ENCODE measurements at regions not wholly inside any gene's neighbourhood (a gene's known extent, or its start where the extent isn't known, plus 50 kb on each side); places are given as distances from the start of the nearest gene placed in this dataset.

DNA sequence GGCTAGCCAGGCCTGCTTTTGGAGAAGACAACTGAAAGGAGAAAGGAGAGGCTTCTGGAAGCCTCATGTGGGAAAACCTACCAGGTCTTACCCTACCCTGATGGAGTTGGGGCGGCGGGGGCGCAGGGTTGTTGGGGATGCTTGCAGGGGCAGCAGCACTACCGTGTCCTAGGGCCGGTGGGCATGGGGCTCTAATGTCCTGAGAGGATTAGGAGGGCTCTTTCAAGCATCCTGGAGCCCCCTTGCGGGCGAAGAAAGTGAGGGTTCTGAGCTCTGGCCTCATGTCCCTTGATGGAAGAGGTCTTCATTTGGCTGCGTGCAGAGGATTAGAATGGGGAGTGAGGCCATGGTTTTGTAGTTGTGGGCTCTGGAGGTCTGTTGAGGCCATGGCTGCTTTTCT lies 86.9 kb upstream of the PITX1 start:
- TF ChIP-seq, protein P1, sequence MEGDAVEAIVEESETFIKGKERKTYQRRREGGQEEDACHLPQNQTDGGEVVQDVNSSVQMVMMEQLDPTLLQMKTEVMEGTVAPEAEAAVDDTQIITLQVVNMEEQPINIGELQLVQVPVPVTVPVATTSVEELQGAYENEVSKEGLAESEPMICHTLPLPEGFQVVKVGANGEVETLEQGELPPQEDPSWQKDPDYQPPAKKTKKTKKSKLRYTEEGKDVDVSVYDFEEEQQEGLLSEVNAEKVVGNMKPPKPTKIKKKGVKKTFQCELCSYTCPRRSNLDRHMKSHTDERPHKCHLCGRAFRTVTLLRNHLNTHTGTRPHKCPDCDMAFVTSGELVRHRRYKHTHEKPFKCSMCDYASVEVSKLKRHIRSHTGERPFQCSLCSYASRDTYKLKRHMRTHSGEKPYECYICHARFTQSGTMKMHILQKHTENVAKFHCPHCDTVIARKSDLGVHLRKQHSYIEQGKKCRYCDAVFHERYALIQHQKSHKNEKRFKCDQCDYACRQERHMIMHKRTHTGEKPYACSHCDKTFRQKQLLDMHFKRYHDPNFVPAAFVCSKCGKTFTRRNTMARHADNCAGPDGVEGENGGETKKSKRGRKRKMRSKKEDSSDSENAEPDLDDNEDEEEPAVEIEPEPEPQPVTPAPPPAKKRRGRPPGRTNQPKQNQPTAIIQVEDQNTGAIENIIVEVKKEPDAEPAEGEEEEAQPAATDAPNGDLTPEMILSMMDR (IDR thresholded peaks at IDR 0.05; ENCODE audit: insufficient read depth, low read length, poor library complexity, severe bottlenecking): no peak
- no peak overlapping the region for H3K4me3 ChIP-seq (replicated peaks; ENCODE audit: low read depth, low read length)
- H3K36me3 ChIP-seq (ENCODE audit: control insufficient read depth, insufficient read depth, low read length): no peaks in the 10 kb centered on the region
- H3K27me3 ChIP-seq (replicated peaks; ENCODE audit: control insufficient read depth, insufficient read depth, low read length): no peaks in the 10 kb centered on the region; the same call in 1 of the 2 replicates
- no peak for DNase-seq (ENCODE audit: extremely low read depth, insufficient read length)

- TF ChIP-seq, protein P1 (IDR thresholded peaks at IDR 0.05; ENCODE audit: insufficient read depth, low read length, poor library complexity, severe bottlenecking): no peak
- no peak for DNase-seq (ENCODE audit: extremely low read depth, insufficient read length)
- no peak overlapping the region for H3K4me3 ChIP-seq (replicated peaks; ENCODE audit: low read depth, low read length)
- no peaks in the 10 kb centered on the region for H3K36me3 ChIP-seq (ENCODE audit: control insufficient read depth, insufficient read depth, low read length)
- H3K27me3 ChIP-seq (replicated peaks; ENCODE audit: control insufficient read depth, insufficient read depth, low read length): peaks cover 1% of the 10 kb centered on the region
Observed at GRCh38 chr5:135119481-135119880, 85.5 kb upstream of the PITX1 start.

DNA sequence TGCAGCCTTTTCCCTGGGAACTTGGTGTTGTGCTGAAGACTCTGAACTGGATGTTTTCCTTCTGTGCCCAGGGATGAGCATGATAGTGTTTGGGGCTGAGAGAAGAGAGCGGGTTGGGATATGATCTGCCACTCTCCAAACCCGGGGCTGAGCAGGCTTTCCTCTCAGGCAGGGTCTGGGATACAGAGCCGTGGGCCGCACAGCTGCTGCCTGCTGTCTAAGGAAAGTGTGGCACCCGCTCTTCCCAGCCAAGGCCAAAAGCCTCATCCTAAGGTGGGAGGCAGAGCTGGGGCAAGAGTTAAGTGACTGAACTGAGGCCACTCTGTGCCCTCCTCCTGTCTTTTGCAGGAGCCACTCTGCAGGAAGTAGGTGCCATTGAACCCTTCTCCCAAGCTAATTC lies 83.6 kb upstream of the PITX1 start:
- TF ChIP-seq, protein P1 (IDR thresholded peaks at IDR 0.05; ENCODE audit: insufficient read depth, low read length, poor library complexity, severe bottlenecking): no peak

DNA sequence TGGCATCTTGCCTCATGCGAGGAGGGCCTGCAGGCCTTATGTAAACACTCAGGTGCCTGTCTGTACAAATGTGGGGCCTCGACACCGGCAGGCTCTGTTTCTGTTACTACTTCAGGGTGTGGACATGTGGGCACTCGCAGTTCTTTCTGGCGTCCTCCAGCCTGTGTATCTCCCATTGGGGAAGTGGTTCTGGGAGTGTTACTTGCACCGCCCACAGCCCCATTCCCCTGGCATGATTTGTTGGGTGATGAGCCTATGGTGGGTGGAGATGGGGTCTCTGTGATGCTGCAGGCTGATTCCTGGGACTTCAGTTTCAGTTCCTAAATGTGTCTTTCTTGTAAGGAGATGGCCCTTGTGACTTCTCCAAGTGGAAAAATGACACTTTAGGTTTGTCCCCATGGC lies 82.1 kb upstream of the PITX1 start:
- TF ChIP-seq, protein P1 (IDR thresholded peaks at IDR 0.05; ENCODE audit: insufficient read depth, low read length, poor library complexity, severe bottlenecking): no peak
- DNase-seq (ENCODE audit: extremely low read depth, insufficient read length): no peak
- no peak overlapping the region for H3K4me3 ChIP-seq (replicated peaks; ENCODE audit: low read depth, low read length)
- H3K27me3 ChIP-seq (replicated peaks; ENCODE audit: control insufficient read depth, insufficient read depth, low read length): peaks cover 3% of the 10 kb centered on the region
- H3K36me3 ChIP-seq (ENCODE audit: control insufficient read depth, insufficient read depth, low read length): no peaks in the 10 kb centered on the region

More for the DNA sequence above, 83.6 kb upstream of the PITX1 start:
- no peak for DNase-seq (ENCODE audit: extremely low read depth, insufficient read length)
- Histone ChIP-seq H3K4me3 (replicated peaks; ENCODE audit: low read depth, low read length) (no peak overlapping the region), H3K36me3 (ENCODE audit: control insufficient read depth, insufficient read depth, low read length) (no peaks in the 10 kb centered on the region), H3K27me3 (replicated peaks; ENCODE audit: control insufficient read depth, insufficient read depth, low read length) (peaks cover 1% of the 10 kb centered on the region)

- Histone ChIP-seq H3K27me3 (replicated peaks; ENCODE audit: control insufficient read depth, insufficient read depth, low read length) (peaks cover 3% of the 10 kb centered on the region), H3K4me3 (replicated peaks; ENCODE audit: low read depth, low read length) (no peak overlapping the region), H3K36me3 (ENCODE audit: control insufficient read depth, insufficient read depth, low read length) (no peaks in the 10 kb centered on the region)
- DNase-seq (ENCODE audit: extremely low read depth, insufficient read length): no peak
- TF ChIP-seq, protein P1 (IDR thresholded peaks at IDR 0.05; ENCODE audit: insufficient read depth, low read length, poor library complexity, severe bottlenecking): no peak
Observed at GRCh38 chr5:135115591-135115990, 81.6 kb upstream of the PITX1 start.

DNA sequence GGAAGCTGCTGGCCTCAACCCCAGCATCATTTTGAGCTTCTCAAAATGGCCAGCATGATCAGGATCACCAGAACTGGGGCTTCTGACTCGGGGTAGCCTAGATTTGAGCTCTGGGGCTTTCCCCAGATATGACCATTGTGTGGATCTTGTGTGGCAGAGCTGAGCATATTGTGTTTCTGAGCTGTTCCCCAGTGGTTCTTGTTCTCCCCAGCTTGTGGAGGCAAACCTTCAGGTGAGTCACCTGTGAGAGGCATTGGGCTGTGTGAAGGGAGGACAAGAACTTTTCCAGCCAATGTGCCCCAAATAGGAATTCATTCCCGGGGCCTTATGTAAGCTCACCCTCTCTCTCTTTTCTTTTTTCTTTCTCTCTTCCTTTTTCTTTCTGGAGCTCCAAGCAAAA lies 80.7 kb upstream of the PITX1 start:
- no peak overlapping the region for H3K4me3 ChIP-seq (replicated peaks; ENCODE audit: low read depth, low read length)
- TF ChIP-seq, protein P1 (IDR thresholded peaks at IDR 0.05; ENCODE audit: insufficient read depth, low read length, poor library complexity, severe bottlenecking): no peak
- DNase-seq (ENCODE audit: extremely low read depth, insufficient read length): no peak
- H3K27me3 ChIP-seq (replicated peaks; ENCODE audit: control insufficient read depth, insufficient read depth, low read length): peaks cover 3% of the 10 kb centered on the region
- no peaks in the 10 kb centered on the region for H3K36me3 ChIP-seq (ENCODE audit: control insufficient read depth, insufficient read depth, low read length)

All from GM06990 (cell line).